ENCODE measurements at regions not wholly inside any gene's neighbourhood (a gene's known extent, or its start where the extent isn't known, plus 50 kb on each side); places are given as distances from the start of the nearest gene placed in this dataset.

- Histone ChIP-seq H3K4me2 (ENCODE audit: low read length) (no peak overlapping the region), H3K4me1 (ENCODE audit: insufficient read depth, low read length) (no peaks in the 10 kb centered on the region), H3K79me2 (ENCODE audit: low read length) (no peaks in the 10 kb centered on the region), H3K4me3 (ENCODE audit: low read length) (no peak overlapping the region), H4K20me1 (ENCODE audit: low read length) (no peaks in the 10 kb centered on the region), H3K9me2 (replicated peaks; ENCODE audit: low read length) (no peaks in the 10 kb centered on the region), H3K36me3 (ENCODE audit: low read depth, low read length) (no peaks in the 10 kb centered on the region), H3K27ac (ENCODE audit: low read length) (no peak overlapping the region), H2AFZ (ENCODE audit: low read length) (no peak overlapping the region), H3K9ac (ENCODE audit: low read length) (no peak overlapping the region), H3K27me3 (ENCODE audit: low read length) (peaks cover 15% of the 10 kb centered on the region; the same call in 1 of the 2 replicates), H3F3A (ENCODE audit: low read length, unreplicated experiment) (no peaks in the 10 kb centered on the region), H3K9me3 (ENCODE audit: low read length) (no peaks in the 10 kb centered on the region)
- POLR2A ChIA-PET (ENCODE audit: unreplicated experiment): no interaction called here
- intact Hi-C loops (cut with micrococcal nuclease): loop anchor here (5.0 kb wide), 1 partner anchor 64 kb away; no protein-coding TSS in a partner anchor
- no TSS peak for BruUV-seq (replicated peaks)
- ATAC-seq: no peak
- TF ChIP-seq EZH2phosphoT487 (IDR thresholded peaks at IDR 0.05; ENCODE audit: borderline replicate concordance, low read length): no peak
- TF ChIP-seq CTCF (conservative IDR thresholded peaks at IDR 0.05; ENCODE audit: low read depth, low read length): no peak
- TF ChIP-seq EZH2 (IDR thresholded peaks at IDR 0.05; ENCODE audit: low read length, unreplicated experiment): no peak
- CTCF ChIA-PET: no interaction called here
- no peak for DNase-seq
These were observed 59.1 kb upstream of the DCN start for GRCh38 chr12:91241756-91242155.

- Histone ChIP-seq H3F3A (ENCODE audit: low read length, unreplicated experiment) (no peaks in the 10 kb centered on the region), H3K9ac (ENCODE audit: low read length) (no peak overlapping the region), H3K4me3 (ENCODE audit: low read length) (no peak overlapping the region), H3K79me2 (ENCODE audit: low read length) (no peaks in the 10 kb centered on the region), H3K4me2 (ENCODE audit: low read length) (no peak overlapping the region), H2AFZ (ENCODE audit: low read length) (no peak overlapping the region), H3K36me3 (ENCODE audit: low read depth, low read length) (no peaks in the 10 kb centered on the region), H3K27ac (ENCODE audit: low read length) (no peak overlapping the region), H3K4me1 (ENCODE audit: insufficient read depth, low read length) (no peaks in the 10 kb centered on the region), H4K20me1 (ENCODE audit: low read length) (no peaks in the 10 kb centered on the region), H3K27me3 (ENCODE audit: low read length) (peaks cover 11% of the 10 kb centered on the region; the same call in 1 of the 2 replicates), H3K9me2 (replicated peaks; ENCODE audit: low read length) (no peaks in the 10 kb centered on the region), H3K9me3 (ENCODE audit: low read length) (no peaks in the 10 kb centered on the region)
- TF ChIP-seq EZH2phosphoT487 (IDR thresholded peaks at IDR 0.05; ENCODE audit: borderline replicate concordance, low read length) (no peak), CTCF (conservative IDR thresholded peaks at IDR 0.05; ENCODE audit: low read depth, low read length) (no peak), EZH2 (IDR thresholded peaks at IDR 0.05; ENCODE audit: low read length, unreplicated experiment) (no peak)
- no peak for DNase-seq
- no peak for ATAC-seq
- POLR2A ChIA-PET (ENCODE audit: unreplicated experiment): no interaction called here
- BruUV-seq (replicated peaks): no TSS peak
- intact Hi-C loops (cut with micrococcal nuclease): loop anchor here (5.0 kb wide), 1 partner anchor 63 kb away; no protein-coding TSS in a partner anchor
- CTCF ChIA-PET: no interaction called here
These were observed 57.9 kb upstream of the DCN start for GRCh38 chr12:91240386-91241095.

- H3F3A ChIP-seq (ENCODE audit: low read length, unreplicated experiment): no peaks in the 10 kb centered on the region
- no peaks in the 10 kb centered on the region for H4K20me1 ChIP-seq (ENCODE audit: low read length)
- ChIA-PET POLR2A (ENCODE audit: unreplicated experiment) (no interaction called here), CTCF (no interaction called here)
- H3K4me3 ChIP-seq (ENCODE audit: low read length): no peak overlapping the region
- TF ChIP-seq EZH2phosphoT487 (IDR thresholded peaks at IDR 0.05; ENCODE audit: borderline replicate concordance, low read length): no peak
- TF ChIP-seq CTCF (conservative IDR thresholded peaks at IDR 0.05; ENCODE audit: low read depth, low read length): no peak
- TF ChIP-seq EZH2 (IDR thresholded peaks at IDR 0.05; ENCODE audit: low read length, unreplicated experiment): no peak
- no peaks in the 10 kb centered on the region for H3K36me3 ChIP-seq (ENCODE audit: low read depth, low read length)
- H3K4me1 ChIP-seq (ENCODE audit: insufficient read depth, low read length): no peaks in the 10 kb centered on the region
- BruUV-seq (replicated peaks): no TSS peak
- peaks cover 11% of the 10 kb centered on the region; the same call in 1 of the 2 replicates for H3K27me3 ChIP-seq (ENCODE audit: low read length)
- no peak for DNase-seq
- no peak overlapping the region for H2AFZ ChIP-seq (ENCODE audit: low read length)
- no peaks in the 10 kb centered on the region for H3K79me2 ChIP-seq (ENCODE audit: low read length)
- ATAC-seq: no peak
- no peak overlapping the region for H3K9ac ChIP-seq (ENCODE audit: low read length)
- no peak overlapping the region for H3K27ac ChIP-seq (ENCODE audit: low read length)
- no peak overlapping the region for H3K4me2 ChIP-seq (ENCODE audit: low read length)
- intact Hi-C loops (cut with micrococcal nuclease): no loop called here
- no peaks in the 10 kb centered on the region for H3K9me2 ChIP-seq (replicated peaks; ENCODE audit: low read length)
- no peaks in the 10 kb centered on the region for H3K9me3 ChIP-seq (ENCODE audit: low read length)
These were observed 56.9 kb upstream of the DCN start for GRCh38 chr12:91239481-91239880.

Measured in PC-3 (cell line).